Epithelial cell of esophagus (primary cell): ENCODE measurements at regions not wholly inside any gene's neighbourhood (a gene's known extent, or its start where the extent isn't known, plus 50 kb on each side); places are given as distances from the start of the nearest gene placed in this dataset.
"Not testable (repeated sequence)": the region's sequence is repeated elsewhere in the genome, so short reads cannot be mapped to it uniquely, and the experiment has no call there.

Source experiments
- DNase-seq: peaks from one replicate; pipeline ENCODE4 v3.0.0; 2010; ENCODE audit warnings: low read depth
- H3K4me3 ChIP-seq: 2 replicates; pipeline ENCODE4 v1.5.1; 2011; ENCODE audit warnings: mild to moderate bottlenecking, low read length, control low read depth
- TF ChIP-seq, protein P1 (sequence below): IDR thresholded peaks from 2 replicates; pipeline ENCODE4 v1.5.1; 2011; ENCODE audit warnings: low read depth, mild to moderate bottlenecking, low read length, control low read depth, inconsistent platforms; ENCODE audit not compliant: insufficient read depth; ENCODE audit errors: missing control alignments

DNA sequence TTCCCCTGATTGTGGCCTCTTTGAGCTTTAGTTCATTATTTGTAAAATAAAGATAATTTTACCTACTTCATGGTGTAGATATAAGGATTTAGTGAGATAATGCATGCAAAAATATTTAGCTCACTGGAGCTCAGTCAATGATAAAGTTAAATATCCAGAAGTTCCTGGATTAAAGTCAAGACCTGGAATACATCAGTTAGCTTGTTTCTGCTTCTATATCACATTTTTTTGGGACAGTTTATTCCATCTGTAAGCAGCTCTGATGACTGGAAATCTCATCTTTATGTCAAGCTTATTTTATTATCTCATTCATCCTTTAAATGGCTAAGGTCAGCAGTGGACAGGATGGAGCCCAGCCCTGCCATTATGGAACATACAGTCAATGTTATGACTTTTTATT, 152.0 kb downstream of the EVA1A start:
- TF ChIP-seq, protein P1, sequence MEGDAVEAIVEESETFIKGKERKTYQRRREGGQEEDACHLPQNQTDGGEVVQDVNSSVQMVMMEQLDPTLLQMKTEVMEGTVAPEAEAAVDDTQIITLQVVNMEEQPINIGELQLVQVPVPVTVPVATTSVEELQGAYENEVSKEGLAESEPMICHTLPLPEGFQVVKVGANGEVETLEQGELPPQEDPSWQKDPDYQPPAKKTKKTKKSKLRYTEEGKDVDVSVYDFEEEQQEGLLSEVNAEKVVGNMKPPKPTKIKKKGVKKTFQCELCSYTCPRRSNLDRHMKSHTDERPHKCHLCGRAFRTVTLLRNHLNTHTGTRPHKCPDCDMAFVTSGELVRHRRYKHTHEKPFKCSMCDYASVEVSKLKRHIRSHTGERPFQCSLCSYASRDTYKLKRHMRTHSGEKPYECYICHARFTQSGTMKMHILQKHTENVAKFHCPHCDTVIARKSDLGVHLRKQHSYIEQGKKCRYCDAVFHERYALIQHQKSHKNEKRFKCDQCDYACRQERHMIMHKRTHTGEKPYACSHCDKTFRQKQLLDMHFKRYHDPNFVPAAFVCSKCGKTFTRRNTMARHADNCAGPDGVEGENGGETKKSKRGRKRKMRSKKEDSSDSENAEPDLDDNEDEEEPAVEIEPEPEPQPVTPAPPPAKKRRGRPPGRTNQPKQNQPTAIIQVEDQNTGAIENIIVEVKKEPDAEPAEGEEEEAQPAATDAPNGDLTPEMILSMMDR: no peak
- H3K4me3 ChIP-seq: no peak overlapping the region
- DNase-seq: no peak

DNA sequence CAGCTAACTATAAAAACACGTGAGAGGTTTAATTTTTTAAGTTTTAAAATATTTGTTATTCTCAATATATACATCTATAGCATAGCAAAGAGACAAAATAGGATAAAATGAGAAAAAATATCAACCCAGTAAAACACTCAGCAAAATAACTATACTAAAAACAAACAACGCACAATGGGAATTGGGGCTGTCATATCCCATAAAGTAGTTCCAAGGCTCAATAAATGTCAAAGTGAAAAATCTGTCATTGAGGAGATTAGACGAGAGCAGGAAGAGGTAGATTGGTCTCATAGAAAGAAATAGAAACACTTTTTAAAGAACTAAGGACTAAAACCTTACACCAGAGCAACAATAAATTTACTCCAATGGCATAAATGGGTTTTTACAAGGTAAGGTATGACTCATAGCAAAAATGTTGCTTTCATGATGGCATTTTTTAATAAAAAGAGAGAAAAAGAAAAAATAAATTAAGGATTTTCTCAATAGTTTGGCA, 153.7 kb downstream of the EVA1A start:
- TF ChIP-seq, protein P1: no peak
- no peak for DNase-seq
- H3K4me3 ChIP-seq: no peak overlapping the region

DNA sequence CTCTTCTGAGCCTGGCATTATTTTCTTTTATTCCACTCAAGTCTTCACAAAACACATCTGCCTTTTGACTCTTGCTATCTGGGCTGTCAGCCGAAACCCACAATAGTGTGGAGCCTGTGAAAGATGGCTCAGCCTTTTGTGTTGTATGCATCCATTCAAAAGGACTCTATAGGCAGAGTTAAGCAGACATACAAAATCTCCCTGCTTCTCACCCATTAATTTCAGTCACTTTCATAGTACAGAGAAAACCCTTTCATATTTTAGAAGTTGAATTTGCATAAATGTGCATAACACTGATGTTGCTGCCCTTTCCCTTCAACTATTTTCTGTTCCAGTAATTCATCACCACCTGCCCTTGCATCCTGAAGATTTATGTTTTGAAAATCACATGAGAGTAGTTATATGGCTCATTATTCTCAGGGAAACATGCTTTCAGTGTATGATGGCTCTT, 154.6 kb downstream of the EVA1A start:
- TF ChIP-seq, protein P1: no peak
- no peak for DNase-seq
- H3K4me3 ChIP-seq: no peak overlapping the region

DNA sequence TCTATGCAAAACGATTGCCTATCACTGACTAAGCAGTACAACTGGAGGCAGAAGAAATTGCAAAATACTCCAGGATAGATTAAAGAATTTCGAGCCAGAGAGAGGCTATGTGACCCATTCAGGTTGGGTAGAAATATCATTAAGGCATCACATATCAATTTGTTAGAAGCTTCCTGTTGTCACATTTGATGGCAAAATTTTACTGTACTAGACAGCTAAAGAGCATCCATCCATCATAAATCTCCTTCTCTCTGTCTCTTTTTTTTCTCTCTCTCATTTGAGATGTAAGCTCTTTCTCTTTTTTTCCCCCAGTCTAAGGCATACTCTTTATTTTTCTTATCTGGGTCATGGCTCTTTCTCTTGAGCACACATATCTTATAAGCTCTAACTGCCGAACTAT, 155.7 kb downstream of the EVA1A start:
- TF ChIP-seq, protein P1: no peak
- no peak for DNase-seq
- H3K4me3 ChIP-seq: no peak overlapping the region

DNA sequence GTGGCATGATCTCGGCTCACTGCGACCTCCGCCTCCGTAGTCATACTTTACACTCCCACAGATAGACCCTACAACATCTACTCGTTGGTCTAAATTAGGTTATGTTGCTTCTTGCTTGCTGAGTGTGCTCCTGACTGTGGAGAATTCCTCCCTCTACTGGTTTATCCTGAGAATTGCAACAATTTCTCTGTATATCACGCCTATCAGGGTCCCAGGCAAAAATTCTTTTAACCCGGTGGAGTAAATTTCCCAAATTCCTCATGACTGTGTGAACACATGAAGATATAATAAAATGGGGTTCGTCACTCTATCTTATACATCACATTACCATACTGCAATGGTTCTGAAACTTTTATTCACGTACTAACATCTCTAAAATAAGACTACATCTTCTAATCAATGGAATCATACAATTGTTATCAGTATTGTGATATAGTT, 156.7 kb downstream of the EVA1A start:
- no peak overlapping the region for H3K4me3 ChIP-seq
- TF ChIP-seq, protein P1: peak; percentile 82
- peak; percentile 64 for DNase-seq

DNA sequence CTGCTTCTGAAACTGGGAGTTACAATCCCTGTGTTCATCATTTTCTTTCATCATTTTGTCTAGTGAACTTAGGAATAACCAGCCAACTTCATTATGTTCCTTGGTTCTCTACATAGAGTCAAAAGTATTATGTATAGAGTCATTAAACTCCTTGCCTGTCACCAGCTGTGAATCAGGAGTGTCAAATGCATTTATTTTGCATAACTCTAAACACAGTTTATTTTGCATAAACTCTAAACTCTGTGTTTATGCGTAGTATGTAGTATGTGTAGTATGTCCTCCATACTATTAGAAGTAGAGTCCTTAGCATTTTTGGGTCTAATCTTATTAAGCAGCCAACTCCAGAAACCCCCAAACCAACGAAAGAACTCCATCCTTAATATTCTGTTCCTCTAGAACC, 164.4 kb downstream of the EVA1A start:
- TF ChIP-seq, protein P1: no peak
- H3K4me3 ChIP-seq: no peak overlapping the region
- no peak for DNase-seq

DNA sequence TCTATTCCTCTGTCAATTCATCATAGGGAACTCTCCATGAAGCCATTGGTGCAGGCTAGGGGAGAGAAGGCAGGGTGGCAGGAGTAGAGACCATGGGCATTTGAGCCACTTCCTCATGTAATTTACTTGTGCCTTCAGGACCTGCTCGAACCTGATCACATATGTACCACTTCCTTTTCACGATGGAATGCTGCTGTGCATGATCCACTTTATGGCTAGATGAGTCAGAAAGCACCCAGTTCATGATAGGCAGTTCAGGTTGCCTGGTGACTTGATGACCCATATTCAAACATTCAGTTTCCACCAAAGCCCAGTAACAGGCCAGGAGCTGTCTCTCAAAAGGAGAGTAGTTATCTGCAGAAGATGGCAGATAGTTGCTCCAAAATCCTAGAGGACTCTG, 166.0 kb downstream of the EVA1A start:
- H3K4me3 ChIP-seq: not testable (repeated sequence)
- peak; percentile 92 for DNase-seq

DNA sequence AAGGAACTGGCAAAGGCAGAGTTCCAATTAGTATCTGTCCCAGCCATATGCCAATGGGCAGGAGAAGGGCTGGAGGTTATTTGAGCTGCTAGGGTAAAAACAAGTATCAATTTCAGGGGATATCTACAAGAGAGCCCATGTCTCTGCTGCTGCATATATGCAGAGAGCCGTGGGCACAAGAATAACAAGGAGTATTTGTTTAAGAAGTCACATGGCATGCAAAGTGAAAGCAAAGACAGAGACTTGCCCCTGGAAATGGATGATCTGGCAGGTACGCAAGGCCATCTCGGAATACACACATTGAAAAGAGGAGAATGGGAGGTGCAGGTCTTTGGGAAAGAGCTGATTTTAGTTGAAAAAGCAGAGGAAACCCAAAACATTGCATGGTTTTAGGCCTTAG, 170.6 kb downstream of the EVA1A start:
- DNase-seq: no peak
- TF ChIP-seq, protein P1: no peak
- no peak overlapping the region for H3K4me3 ChIP-seq
